ENCODE measurements at regions not wholly inside any gene's neighbourhood (a gene's known extent, or its start where the extent isn't known, plus 50 kb on each side); places are given as distances from the start of the nearest gene placed in this dataset.

- no peak for TF ChIP-seq CTCF (conservative IDR thresholded peaks at IDR 0.05)
- peaks cover 3% of the 10 kb centered on the region for H3K9me3 Mint-ChIP-seq
- no peaks in the 10 kb centered on the region for H3K27me3 Mint-ChIP-seq (ENCODE audit: low read depth)
- no peaks in the 10 kb centered on the region for H3K36me3 Mint-ChIP-seq (ENCODE audit: low read depth)
- no peak overlapping the region for H3K4me3 Mint-ChIP-seq
- H3K4me1 Mint-ChIP-seq, result no peaks in the 10 kb centered on the region
- H3K27ac Mint-ChIP-seq (ENCODE audit: unreplicated experiment), result no peak overlapping the region
- no peak for DNase-seq (ENCODE audit: low read depth, low spot score)
Measured at GRCh38 chr4:136000246-136000645, 1532.0 kb downstream of the PCDH18 start.

GRCh38 chr4:135994360-135994759 lies 1537.9 kb downstream of the PCDH18 start:
- Mint-ChIP-seq H3K4me3 (no peak overlapping the region), H3K4me1 (no peaks in the 10 kb centered on the region), H3K27me3 (ENCODE audit: low read depth) (no peaks in the 10 kb centered on the region), H3K9me3 (no peaks in the 10 kb centered on the region), H3K27ac (ENCODE audit: unreplicated experiment) (no peak overlapping the region), H3K36me3 (ENCODE audit: low read depth) (no peaks in the 10 kb centered on the region)
- no peak for DNase-seq (ENCODE audit: low read depth, low spot score)
- no peak for TF ChIP-seq CTCF (conservative IDR thresholded peaks at IDR 0.05)

- no peak for DNase-seq (ENCODE audit: low read depth, low spot score)
- no peak overlapping the region for H3K27ac Mint-ChIP-seq (ENCODE audit: unreplicated experiment)
- H3K27me3 Mint-ChIP-seq (ENCODE audit: low read depth), result no peaks in the 10 kb centered on the region
- TF ChIP-seq CTCF (conservative IDR thresholded peaks at IDR 0.05), result no peak
- no peaks in the 10 kb centered on the region for H3K36me3 Mint-ChIP-seq (ENCODE audit: low read depth)
- H3K4me3 Mint-ChIP-seq, result no peak overlapping the region
- no peaks in the 10 kb centered on the region for H3K4me1 Mint-ChIP-seq
- peaks cover 2% of the 10 kb centered on the region for H3K9me3 Mint-ChIP-seq
Measured at GRCh38 chr4:135976860-135977259, 1555.4 kb downstream of the PCDH18 start.

GRCh38 chr4:135966936-135967335 lies 1565.4 kb downstream of the PCDH18 start:
- no peaks in the 10 kb centered on the region for H3K9me3 Mint-ChIP-seq
- no peaks in the 10 kb centered on the region for H3K36me3 Mint-ChIP-seq (ENCODE audit: low read depth)
- no peaks in the 10 kb centered on the region for H3K4me1 Mint-ChIP-seq
- no peak overlapping the region for H3K27ac Mint-ChIP-seq (ENCODE audit: unreplicated experiment)
- DNase-seq (ENCODE audit: low read depth, low spot score), result no peak
- H3K27me3 Mint-ChIP-seq (ENCODE audit: low read depth), result no peaks in the 10 kb centered on the region
- no peak overlapping the region for H3K4me3 Mint-ChIP-seq
- TF ChIP-seq CTCF (conservative IDR thresholded peaks at IDR 0.05), result no peak

- Mint-ChIP-seq H3K27me3 (ENCODE audit: low read depth) (no peaks in the 10 kb centered on the region), H3K4me1 (no peaks in the 10 kb centered on the region), H3K27ac (ENCODE audit: unreplicated experiment) (no peak overlapping the region), H3K9me3 (no peaks in the 10 kb centered on the region), H3K4me3 (no peak overlapping the region), H3K36me3 (ENCODE audit: low read depth) (no peaks in the 10 kb centered on the region)
- TF ChIP-seq CTCF (conservative IDR thresholded peaks at IDR 0.05), result no peak
- no peak for DNase-seq (ENCODE audit: low read depth, low spot score)
Measured at GRCh38 chr4:135963009-135963408, 1569.3 kb downstream of the PCDH18 start.

- DNase-seq (ENCODE audit: low read depth, low spot score), result no peak
- H3K27me3 Mint-ChIP-seq (ENCODE audit: low read depth), result no peaks in the 10 kb centered on the region
- no peak for TF ChIP-seq CTCF (conservative IDR thresholded peaks at IDR 0.05)
- H3K9me3 Mint-ChIP-seq, result peaks cover 4% of the 10 kb centered on the region
- H3K4me1 Mint-ChIP-seq, result no peaks in the 10 kb centered on the region
- H3K4me3 Mint-ChIP-seq, result no peak overlapping the region
- no peaks in the 10 kb centered on the region for H3K36me3 Mint-ChIP-seq (ENCODE audit: low read depth)
- no peak overlapping the region for H3K27ac Mint-ChIP-seq (ENCODE audit: unreplicated experiment)
Measured at GRCh38 chr4:135949931-135950330, 1582.4 kb downstream of the PCDH18 start.
